DND-41 (cell line): ENCODE measurements at regions not wholly inside any gene's neighbourhood (a gene's known extent, or its start where the extent isn't known, plus 50 kb on each side); places are given as distances from the start of the nearest gene placed in this dataset.

Source experiments
- CTCF ChIP-seq: IDR thresholded peaks from 2 replicates; pipeline ENCODE4 v1.5.1; 2012; ENCODE audit warnings: borderline replicate concordance, low read length, moderate library complexity, mild to moderate bottlenecking; ENCODE audit not compliant: poor library complexity, severe bottlenecking; ENCODE audit errors: extremely low read depth
- EZH2 ChIP-seq: IDR thresholded peaks from 3 replicates; pipeline ENCODE4 v1.6.1; 2012; ENCODE audit warnings: borderline replicate concordance, low read depth, mild to moderate bottlenecking, moderate library complexity, low read length, inconsistent platforms; ENCODE audit not compliant: severe bottlenecking

- TF ChIP-seq CTCF (no peak), EZH2 (no peak)
Measured at GRCh38 chr12:34341362-34341733, 319.1 kb downstream of the ALG10 start.
